Lung (tissue), 11 donors: ENCODE measurements at regions not wholly inside any gene's neighbourhood (a gene's known extent, or its start where the extent isn't known, plus 50 kb on each side); places are given as distances from the start of the nearest gene placed in this dataset.

Experiments used
- ATAC-seq: fragments of 200-7000 bp; cut with Tn5 transposase; one replicate; pipeline ENCODE4 v1.9.1; 2020; ENCODE audit warnings: moderate number of reproducible peaks; ENCODE audit not compliant: insufficient read depth, low FRiP score
- DNase-seq, 3 donors: peaks; one replicate each; pipeline ENCODE4 v3.0.0-alpha.2; 2013 to 2017
- H3K27ac ChIP-seq, 2 donors: one replicate each; pipeline ENCODE4 v1.5.1; 2013; ENCODE audit warnings: mild to moderate bottlenecking in 2 of 2, moderate library complexity in 2 of 2, control low read depth in 1 of 2, inconsistent platforms in 1 of 2, low read depth in 1 of 2, low read length in 1 of 2
- H3K27me3 ChIP-seq, 3 donors: one replicate each; pipeline ENCODE4 v1.5.1; 2013; ENCODE audit warnings: low read length in 2 of 3; ENCODE audit not compliant: control insufficient read depth in 3 of 3, insufficient read depth in 3 of 3
- H3K36me3 ChIP-seq, 4 donors: one replicate each; pipeline ENCODE4 v1.5.1; 2013; ENCODE audit warnings: low read length in 4 of 4, mild to moderate bottlenecking in 1 of 4, moderate library complexity in 1 of 4; ENCODE audit not compliant: control insufficient read depth in 4 of 4, insufficient read depth in 4 of 4
- H3K4me1 ChIP-seq, 5 donors: one replicate each; pipeline ENCODE4 v1.5.1; 2013; ENCODE audit warnings: low read length in 5 of 5, mild to moderate bottlenecking in 2 of 5, moderate library complexity in 1 of 5; ENCODE audit not compliant: control insufficient read depth in 5 of 5, insufficient read depth in 5 of 5
- H3K4me3 ChIP-seq: one replicate; pipeline ENCODE4 v1.5.1; 2013; ENCODE audit warnings: mild to moderate bottlenecking, control low read depth, moderate library complexity
- H3K9ac ChIP-seq, 2 donors: one replicate each; pipeline ENCODE4 v1.5.1; 2013; ENCODE audit warnings: low read length in 2 of 2, control low read depth in 1 of 2; ENCODE audit not compliant: insufficient read depth in 1 of 2
- H3K9me3 ChIP-seq, 4 donors: one replicate each; pipeline ENCODE4 v1.5.1; 2013; ENCODE audit warnings: low read length in 3 of 4, mild to moderate bottlenecking in 1 of 4, moderate library complexity in 1 of 4; ENCODE audit not compliant: control insufficient read depth in 4 of 4, insufficient read depth in 3 of 4
- CTCF ChIP-seq: IDR thresholded peaks from 2 replicates; pipeline ENCODE4 v1.5.1; 2012; ENCODE audit warnings: mild to moderate bottlenecking; ENCODE audit errors: control extremely low read depth, extremely low read depth
- WGBS, 2 donors: extraction: QIAGEN DNeasy Blood & Tissue Kit; methylation state at CpG; one replicate each; pipeline ENCODE4 v1.1.7; 2013; 5-methylcytosine and 5-hydroxymethylcytosine counted together
- donor health status: control.
- donor health status: control.
- donor health status: Bipolar disorder and iron deficiency.
- donor health status: healthy.
- donor health status: DM: yes; HTN: yes; CAD: no.

DNA sequence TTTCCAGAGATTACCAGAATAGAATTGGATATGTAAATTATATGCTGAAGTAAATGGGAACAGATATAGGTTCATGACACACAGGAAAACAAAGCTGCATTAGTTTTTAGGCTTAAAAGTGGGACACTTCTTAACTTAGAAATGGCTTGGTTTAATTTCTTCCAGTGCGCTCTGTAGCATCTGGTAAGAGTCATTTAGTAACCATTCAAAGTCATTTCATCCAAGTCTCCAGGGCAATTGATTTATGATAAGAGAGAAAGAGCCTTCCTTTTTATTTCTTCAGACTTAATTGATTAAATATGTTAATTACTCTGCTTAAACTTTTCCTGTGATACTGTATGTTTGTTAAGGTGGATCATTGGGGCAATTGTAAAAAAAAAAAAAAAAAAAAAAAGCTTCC is 368.0 kb downstream of the DOK5 start:
- DNase-seq (no peak), ATAC-seq (no peak)
- Histone ChIP-seq H3K4me1 (no peaks in the 10 kb centered on the region), H3K36me3 (no peaks in the 10 kb centered on the region), H3K4me3 (no peak overlapping the region), H3K9me3 (no peaks in the 10 kb centered on the region), H3K27me3 (no peaks in the 10 kb centered on the region), H3K9ac (no peak overlapping the region), H3K27ac (no peak overlapping the region)
- TF ChIP-seq CTCF: no peak
- 84 to 97% methylated on average over 1 of the region's 1 CpG for WGBS, 2 donors

DNA sequence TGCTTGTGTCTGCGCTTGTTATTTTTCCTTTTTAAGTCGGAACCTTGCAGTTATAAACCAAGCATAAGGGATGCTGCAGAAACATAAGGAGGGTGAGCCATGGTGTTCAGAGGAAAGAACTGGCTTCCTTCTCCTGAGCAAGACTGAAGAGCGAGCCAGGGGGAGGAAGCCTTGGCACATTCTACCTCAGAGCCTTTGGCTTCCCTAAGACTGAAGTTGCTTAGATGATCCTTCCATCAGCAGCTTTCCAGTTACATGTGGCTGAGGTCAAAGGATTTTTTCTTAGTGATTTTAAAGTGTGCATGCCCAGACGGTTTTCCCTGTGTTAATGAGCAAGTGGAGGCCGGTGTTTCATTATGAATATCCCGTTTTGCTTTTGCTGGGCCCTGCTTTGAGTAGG is 363.8 kb downstream of the DOK5 start:
- no peaks in the 10 kb centered on the region for H3K4me1 ChIP-seq
- H3K27ac ChIP-seq: no peak overlapping the region
- WGBS, 2 donors: 64 to 80% methylated on average over 6 of the region's 6 CpGs
- no peaks in the 10 kb centered on the region for H3K36me3 ChIP-seq
- no peak for TF ChIP-seq CTCF
- H3K9ac ChIP-seq: no peak overlapping the region
- H3K9me3 ChIP-seq: no peaks in the 10 kb centered on the region
- DNase-seq (no peak), ATAC-seq (no peak)
- H3K4me3 ChIP-seq: no peak overlapping the region
- H3K27me3 ChIP-seq: no peaks in the 10 kb centered on the region

- Histone ChIP-seq H3K27ac (no peak overlapping the region), H3K4me1 (no peaks in the 10 kb centered on the region), H3K36me3 (no peaks in the 10 kb centered on the region), H3K9ac (no peak overlapping the region), H3K9me3 (no peaks in the 10 kb centered on the region), H3K27me3 (no peaks in the 10 kb centered on the region), H3K4me3 (no peak overlapping the region)
- 49 to 55% methylated on average over 4 of the region's 4 CpGs for WGBS, 2 donors
- no peak for ATAC-seq
- no peak for DNase-seq
- TF ChIP-seq CTCF: no peak
Observed at GRCh38 chr20:54837226-54837625, 361.8 kb downstream of the DOK5 start.

- H3K4me1 ChIP-seq: no peaks in the 10 kb centered on the region
- H3K36me3 ChIP-seq: no peaks in the 10 kb centered on the region
- peaks cover 0 to 2% (median 0%) of the 10 kb centered on the region in 4 donors for H3K9me3 ChIP-seq
- no peak for TF ChIP-seq CTCF
- no peaks in the 10 kb centered on the region for H3K27me3 ChIP-seq
- WGBS, 2 donors: 63 to 77% methylated on average over 2 of the region's 2 CpGs
- ATAC-seq (no peak), DNase-seq (no peak)
- H3K9ac ChIP-seq: no peak overlapping the region
- no peak overlapping the region for H3K4me3 ChIP-seq
- no peak overlapping the region for H3K27ac ChIP-seq
Observed at GRCh38 chr20:54822386-54822785, 347.0 kb downstream of the DOK5 start.
